ENCODE measurements at regions not wholly inside any gene's neighbourhood (a gene's known extent, or its start where the extent isn't known, plus 50 kb on each side); places are given as distances from the start of the nearest gene placed in this dataset.
A peak's percentile ranks its signal among the peaks of the same experiment; 100 is the strongest.

GRCh38 chr4:159765382-159765781 lies 662.5 kb downstream of the RAPGEF2 start:
- ATAC-seq: no peak
- RAD21 ChIA-PET (ENCODE audit: low non-redundant PET in 1 of 2, low total read pairs in 2 of 2, uncharacterized antibody in 2 of 2, unreplicated experiment in 2 of 2): no interaction called here
- intact Hi-C loops (cut with micrococcal nuclease): loop anchor here (2.0 kb wide), 1 partner anchor 279 kb away; no protein-coding TSS in a partner anchor

GRCh38 chr4:159766241-159766640 lies 663.4 kb downstream of the RAPGEF2 start:
- no TSS peak for BruUV-seq (replicated peaks)
- DNase-seq (ENCODE audit: low read depth, low spot score) (no peak), ATAC-seq (no peak)
- Histone ChIP-seq H3K79me2 (ENCODE audit: insufficient read depth, low read length) (no peaks in the 10 kb centered on the region), H3K9me2 (ENCODE audit: insufficient read depth) (no peaks in the 10 kb centered on the region), H3K4me2 (ENCODE audit: low read length) (no peak overlapping the region), H3K4me1 (ENCODE audit: control insufficient read depth in 1 of 2, insufficient read depth in 2 of 2, low read length in 2 of 2) (no peaks in the 10 kb centered on the region), H3K9ac (ENCODE audit: low read length) (no peak overlapping the region), H3K9me3 (ENCODE audit: control insufficient read depth in 1 of 2, insufficient read depth in 1 of 2, low read depth in 1 of 2, low read length in 2 of 2) (no peaks in the 10 kb centered on the region), H4K20me1 (ENCODE audit: insufficient read depth) (no peaks in the 10 kb centered on the region), H2AFZ (ENCODE audit: low read depth, low read length, poor library complexity, severe bottlenecking) (peak overlapping the region; percentile 40), H3K36me3 (ENCODE audit: control insufficient read depth in 1 of 2, insufficient read depth in 2 of 2, low read length in 2 of 2) (no peaks in the 10 kb centered on the region), H3K4me3 (replicated peaks in 1 of 2; ENCODE audit: low read depth in 1 of 2, low read length in 2 of 2) (no peak overlapping the region), H3K27ac (ENCODE audit: low read depth, low read length) (no peak overlapping the region), H3K27me3 (ENCODE audit: insufficient read depth, low read length) (no peaks in the 10 kb centered on the region)
- intact Hi-C loops (cut with micrococcal nuclease): no loop called here
- ChIA-PET POLR2A (no interaction called here), RAD21 (ENCODE audit: low non-redundant PET in 1 of 2, low total read pairs in 2 of 2, uncharacterized antibody in 2 of 2, unreplicated experiment in 2 of 2) (no interaction called here), CTCF (no interaction called here)
- TF ChIP-seq ELF1 (IDR thresholded peaks at IDR 0.05; ENCODE audit: borderline replicate concordance, low read depth) (no peak), JUND (IDR thresholded peaks at IDR 0.05) (no peak), FOSL1 (IDR thresholded peaks at IDR 0.05; ENCODE audit: low read depth) (no peak), ATF3 (IDR thresholded peaks at IDR 0.05) (no peak), POLR2A (IDR thresholded peaks at IDR 0.05; ENCODE audit: borderline replicate concordance, extremely low read depth, insufficient read depth, insufficient read length) (no peak), YY1 (IDR thresholded peaks at IDR 0.05; ENCODE audit: extremely low read depth, insufficient replicate concordance, low read depth, low read length) (no peak), CTCF (IDR thresholded peaks at IDR 0.05 in 2 of 3, conservative IDR thresholded peaks at IDR 0.05 in 1 of 3; ENCODE audit: borderline replicate concordance in 1 of 3, insufficient read depth in 1 of 3, low read depth in 2 of 3, low read length in 2 of 3) (no peak), RAD21 (IDR thresholded peaks at IDR 0.05; ENCODE audit: low read depth) (no peak), CBX3 (IDR thresholded peaks at IDR 0.05; ENCODE audit: low read depth) (no peak), EZH2 (IDR thresholded peaks at IDR 0.05) (no peak), POLR2AphosphoS5 (IDR thresholded peaks at IDR 0.05; ENCODE audit: low read depth, low read length) (no peak)

More at GRCh38 chr4:159765382-159765781, 662.5 kb downstream of the RAPGEF2 start:
- CTCF ChIA-PET: interaction anchor here (0.6 to 1.5 kb wide), 5 partner anchors 9 to 470 kb away, joined by 3 to 4 read pairs (median 3); no protein-coding TSS in a partner anchor
- Histone ChIP-seq H3K36me3 (ENCODE audit: control insufficient read depth in 1 of 2, insufficient read depth in 2 of 2, low read length in 2 of 2) (no peaks in the 10 kb centered on the region), H3K4me3 (replicated peaks in 1 of 2; ENCODE audit: low read depth in 1 of 2, low read length in 2 of 2) (no peak overlapping the region), H3K9me2 (ENCODE audit: insufficient read depth) (no peaks in the 10 kb centered on the region), H3K27me3 (ENCODE audit: insufficient read depth, low read length) (no peaks in the 10 kb centered on the region), H3K9me3 (ENCODE audit: control insufficient read depth in 1 of 2, insufficient read depth in 1 of 2, low read depth in 1 of 2, low read length in 2 of 2) (no peaks in the 10 kb centered on the region), H3K9ac (ENCODE audit: low read length) (no peak overlapping the region), H3K4me2 (ENCODE audit: low read length) (no peak overlapping the region), H3K27ac (ENCODE audit: low read depth, low read length) (no peak overlapping the region), H3K4me1 (ENCODE audit: control insufficient read depth in 1 of 2, insufficient read depth in 2 of 2, low read length in 2 of 2) (no peaks in the 10 kb centered on the region), H3K79me2 (ENCODE audit: insufficient read depth, low read length) (no peaks in the 10 kb centered on the region), H4K20me1 (ENCODE audit: insufficient read depth) (no peaks in the 10 kb centered on the region), H2AFZ (ENCODE audit: low read depth, low read length, poor library complexity, severe bottlenecking) (peak overlapping the region; percentile 40)
- POLR2A ChIA-PET: no interaction called here
- TF ChIP-seq EZH2 (IDR thresholded peaks at IDR 0.05) (no peak), JUND (IDR thresholded peaks at IDR 0.05) (no peak), SRF (IDR thresholded peaks at IDR 0.05; ENCODE audit: low read depth) (no peak), ELF1 (IDR thresholded peaks at IDR 0.05; ENCODE audit: borderline replicate concordance, low read depth) (no peak), ZBTB33 (IDR thresholded peaks at IDR 0.05; ENCODE audit: extremely low read depth, insufficient replicate concordance, low read length) (no peak), ZFX (IDR thresholded peaks at IDR 0.05) (no peak), POLR2A (IDR thresholded peaks at IDR 0.05; ENCODE audit: borderline replicate concordance, extremely low read depth, insufficient read depth, insufficient read length) (no peak)
- BruUV-seq (replicated peaks): no TSS peak
- no peak for DNase-seq (ENCODE audit: low read depth, low spot score)

Measured in HCT116 (cell line).